ENCODE measurements at regions not wholly inside any gene's neighbourhood (a gene's known extent, or its start where the extent isn't known, plus 50 kb on each side); places are given as distances from the start of the nearest gene placed in this dataset.

- TF ChIP-seq POLR2AphosphoS5 (IDR thresholded peaks at IDR 0.05; ENCODE audit: low read depth, low read length), result no peak
- TF ChIP-seq POLR2A (IDR thresholded peaks at IDR 0.05; ENCODE audit: low read depth, low read length), result no peak
- TF ChIP-seq PAX5 (IDR thresholded peaks at IDR 0.05; ENCODE audit: insufficient read depth, low read length, severe bottlenecking), result no peak
- no peak for TF ChIP-seq TAF1 (IDR thresholded peaks at IDR 0.05; ENCODE audit: low read depth, low read length)
- no peak for TF ChIP-seq SPI1 (IDR thresholded peaks at IDR 0.05; ENCODE audit: low read depth, low read length)
- TF ChIP-seq POU2F2 (IDR thresholded peaks at IDR 0.05; ENCODE audit: low read depth, low read length), result no peak
These were observed 298.2 kb downstream of the PAX1 start for GRCh38 chr20:22003680-22004079.
